ENCODE measurements at regions not wholly inside any gene's neighbourhood (a gene's known extent, or its start where the extent isn't known, plus 50 kb on each side); places are given as distances from the start of the nearest gene placed in this dataset.

- peaks cover 0 to 11% (median 10%) of the 10 kb centered on the region in 3 donors for H3K9me3 Mint-ChIP-seq
- 74% methylated on average over 2 of the region's 7 CpGs for WGBS (ENCODE audit: insufficient coverage)
These were observed 610.7 kb downstream of the PLPP3 start for GRCh38 chr1:55968661-55969060.

GRCh38 chr1:55965981-55966461 is 613.3 kb downstream of the PLPP3 start:
- Mint-ChIP-seq H3K4me1 (no peaks in the 10 kb centered on the region), H3K4me3 (no peak overlapping the region), H3K27ac (no peak overlapping the region), H3K36me3 (no peaks in the 10 kb centered on the region), H3K27me3 (peaks cover 4 to 7% of the 10 kb centered on the region in 2 donors), H3K9me3 (peaks cover 0 to 11% (median 0%) of the 10 kb centered on the region in 3 donors)
- CTCF ChIA-PET, result no interaction called here
- H3K27me3 ChIP-seq (replicated peaks in 1 of 2; ENCODE audit: control insufficient read depth in 2 of 2, extremely low read depth in 1 of 2, insufficient read depth in 2 of 2, low read length in 1 of 2), result no peaks in the 10 kb centered on the region
- H3K27ac ChIP-seq (ENCODE audit: low read length), result no peak overlapping the region
- H3K36me3 ChIP-seq (ENCODE audit: control insufficient read depth in 2 of 2, extremely low read depth in 1 of 2, insufficient read depth in 1 of 2, low read length in 1 of 2), result no peaks in the 10 kb centered on the region
- ATAC-seq (replicated peaks in 1 of 4), result no peak
- no peak overlapping the region for H3K4me3 ChIP-seq (ENCODE audit: control insufficient read depth in 1 of 2, extremely low read depth in 1 of 2, low read length in 1 of 2)
- H3K9me3 ChIP-seq, result no peaks in the 10 kb centered on the region
- no peaks in the 10 kb centered on the region for H3K4me1 ChIP-seq (ENCODE audit: control insufficient read depth in 1 of 2, extremely low read depth in 1 of 2, insufficient read depth in 2 of 2, low read length in 2 of 2)
- 6% methylated on average over 4 of the region's 5 CpGs for WGBS (ENCODE audit: insufficient coverage)
- POLR2A ChIA-PET, result no interaction called here
- no peak for DNase-seq

More at GRCh38 chr1:55968661-55969060, 610.7 kb downstream of the PLPP3 start:
- ChIA-PET CTCF (no interaction called here), POLR2A (no interaction called here)
- no peaks in the 10 kb centered on the region for H3K36me3 ChIP-seq (ENCODE audit: control insufficient read depth in 2 of 2, extremely low read depth in 1 of 2, insufficient read depth in 1 of 2, low read length in 1 of 2)
- Mint-ChIP-seq H3K36me3 (no peaks in the 10 kb centered on the region), H3K27ac (no peak overlapping the region), H3K27me3 (peaks cover 7% of the 10 kb centered on the region in 2 donors), H3K4me1 (no peaks in the 10 kb centered on the region), H3K4me3 (no peak overlapping the region)
- ATAC-seq (replicated peaks in 1 of 4) (no peak), DNase-seq (no peak)
- no peaks in the 10 kb centered on the region for H3K4me1 ChIP-seq (ENCODE audit: control insufficient read depth in 1 of 2, extremely low read depth in 1 of 2, insufficient read depth in 2 of 2, low read length in 2 of 2)
- no peaks in the 10 kb centered on the region for H3K27me3 ChIP-seq (replicated peaks in 1 of 2; ENCODE audit: control insufficient read depth in 2 of 2, extremely low read depth in 1 of 2, insufficient read depth in 2 of 2, low read length in 1 of 2)
- H3K4me3 ChIP-seq (ENCODE audit: control insufficient read depth in 1 of 2, extremely low read depth in 1 of 2, low read length in 1 of 2), result no peak overlapping the region
- H3K27ac ChIP-seq (ENCODE audit: low read length), result no peak overlapping the region
- no peaks in the 10 kb centered on the region for H3K9me3 ChIP-seq

- Histone ChIP-seq H3K4me3 (ENCODE audit: control insufficient read depth in 1 of 2, extremely low read depth in 1 of 2, low read length in 1 of 2) (no peak overlapping the region), H3K9me3 (no peaks in the 10 kb centered on the region), H3K27ac (ENCODE audit: low read length) (no peak overlapping the region), H3K27me3 (replicated peaks in 1 of 2; ENCODE audit: control insufficient read depth in 2 of 2, extremely low read depth in 1 of 2, insufficient read depth in 2 of 2, low read length in 1 of 2) (no peaks in the 10 kb centered on the region), H3K4me1 (ENCODE audit: control insufficient read depth in 1 of 2, extremely low read depth in 1 of 2, insufficient read depth in 2 of 2, low read length in 2 of 2) (no peaks in the 10 kb centered on the region), H3K36me3 (ENCODE audit: control insufficient read depth in 2 of 2, extremely low read depth in 1 of 2, insufficient read depth in 1 of 2, low read length in 1 of 2) (no peaks in the 10 kb centered on the region)
- Mint-ChIP-seq H3K4me1 (no peaks in the 10 kb centered on the region), H3K4me3 (no peak overlapping the region), H3K27ac (no peak overlapping the region), H3K9me3 (peaks cover 0 to 11% (median 0%) of the 10 kb centered on the region in 3 donors), H3K36me3 (no peaks in the 10 kb centered on the region), H3K27me3 (peaks cover 0 to 2% of the 10 kb centered on the region in 2 donors)
- ATAC-seq (replicated peaks in 1 of 4) (no peak), DNase-seq (no peak)
- 73% methylated on average over 1 of the region's 2 CpGs for WGBS (ENCODE audit: insufficient coverage)
- ChIA-PET CTCF (no interaction called here), POLR2A (no interaction called here)
These were observed 616.9 kb downstream of the PLPP3 start for GRCh38 chr1:55962472-55962871.

GRCh38 chr1:55959136-55959548 is 620.2 kb downstream of the PLPP3 start:
- no peak for ATAC-seq (replicated peaks in 1 of 4)
- Histone ChIP-seq H3K27ac (ENCODE audit: low read length) (no peak overlapping the region), H3K4me1 (ENCODE audit: control insufficient read depth in 1 of 2, extremely low read depth in 1 of 2, insufficient read depth in 2 of 2, low read length in 2 of 2) (no peaks in the 10 kb centered on the region), H3K9me3 (no peaks in the 10 kb centered on the region), H3K27me3 (replicated peaks in 1 of 2; ENCODE audit: control insufficient read depth in 2 of 2, extremely low read depth in 1 of 2, insufficient read depth in 2 of 2, low read length in 1 of 2) (no peaks in the 10 kb centered on the region), H3K36me3 (ENCODE audit: control insufficient read depth in 2 of 2, extremely low read depth in 1 of 2, insufficient read depth in 1 of 2, low read length in 1 of 2) (no peaks in the 10 kb centered on the region), H3K4me3 (ENCODE audit: control insufficient read depth in 1 of 2, extremely low read depth in 1 of 2, low read length in 1 of 2) (no peak overlapping the region)
- 40% methylated on average over 1 of the region's 3 CpGs for WGBS (ENCODE audit: insufficient coverage)
- Mint-ChIP-seq H3K27ac (no peak overlapping the region), H3K36me3 (no peaks in the 10 kb centered on the region), H3K9me3 (peaks cover 0 to 10% (median 0%) of the 10 kb centered on the region in 3 donors), H3K27me3 (peaks cover 0 to 2% of the 10 kb centered on the region in 2 donors), H3K4me3 (no peak overlapping the region), H3K4me1 (no peaks in the 10 kb centered on the region)
- POLR2A ChIA-PET, result no interaction called here
- CTCF ChIA-PET, result no interaction called here
- DNase-seq, result no peak

GRCh38 chr1:55958498-55958897 is 620.9 kb downstream of the PLPP3 start:
- H3K27me3 ChIP-seq (replicated peaks in 1 of 2; ENCODE audit: control insufficient read depth in 2 of 2, extremely low read depth in 1 of 2, insufficient read depth in 2 of 2, low read length in 1 of 2), result no peaks in the 10 kb centered on the region
- Mint-ChIP-seq H3K27ac (no peak overlapping the region), H3K9me3 (peaks cover 0 to 10% (median 0%) of the 10 kb centered on the region in 3 donors), H3K4me3 (no peak overlapping the region), H3K27me3 (peaks cover 0 to 2% of the 10 kb centered on the region in 2 donors), H3K4me1 (no peaks in the 10 kb centered on the region), H3K36me3 (no peaks in the 10 kb centered on the region)
- WGBS (ENCODE audit: insufficient coverage), result 50% methylated on average over 1 of the region's 2 CpGs
- H3K4me1 ChIP-seq (ENCODE audit: control insufficient read depth in 1 of 2, extremely low read depth in 1 of 2, insufficient read depth in 2 of 2, low read length in 2 of 2), result no peaks in the 10 kb centered on the region
- ATAC-seq (replicated peaks in 1 of 4) (no peak), DNase-seq (no peak)
- ChIA-PET CTCF (no interaction called here), POLR2A (no interaction called here)
- no peaks in the 10 kb centered on the region for H3K36me3 ChIP-seq (ENCODE audit: control insufficient read depth in 2 of 2, extremely low read depth in 1 of 2, insufficient read depth in 1 of 2, low read length in 1 of 2)
- H3K4me3 ChIP-seq (ENCODE audit: control insufficient read depth in 1 of 2, extremely low read depth in 1 of 2, low read length in 1 of 2), result no peak overlapping the region
- H3K9me3 ChIP-seq, result no peaks in the 10 kb centered on the region
- H3K27ac ChIP-seq (ENCODE audit: low read length), result no peak overlapping the region

- no peaks in the 10 kb centered on the region for H3K36me3 ChIP-seq (ENCODE audit: control insufficient read depth in 2 of 2, extremely low read depth in 1 of 2, insufficient read depth in 1 of 2, low read length in 1 of 2)
- no peaks in the 10 kb centered on the region for H3K27me3 ChIP-seq (replicated peaks in 1 of 2; ENCODE audit: control insufficient read depth in 2 of 2, extremely low read depth in 1 of 2, insufficient read depth in 2 of 2, low read length in 1 of 2)
- POLR2A ChIA-PET, result no interaction called here
- H3K4me3 Mint-ChIP-seq, result no peak overlapping the region
- H3K27ac ChIP-seq (ENCODE audit: low read length), result no peak overlapping the region
- H3K27me3 Mint-ChIP-seq, result peaks cover 0 to 3% of the 10 kb centered on the region in 2 donors
- CTCF ChIA-PET, result no interaction called here
- DNase-seq (no peak), ATAC-seq (replicated peaks in 1 of 4) (no peak)
- no peaks in the 10 kb centered on the region for H3K36me3 Mint-ChIP-seq
- no peak overlapping the region for H3K4me3 ChIP-seq (ENCODE audit: control insufficient read depth in 1 of 2, extremely low read depth in 1 of 2, low read length in 1 of 2)
- H3K9me3 ChIP-seq, result no peaks in the 10 kb centered on the region
- H3K4me1 ChIP-seq (ENCODE audit: control insufficient read depth in 1 of 2, extremely low read depth in 1 of 2, insufficient read depth in 2 of 2, low read length in 2 of 2), result no peaks in the 10 kb centered on the region
- no peak overlapping the region for H3K27ac Mint-ChIP-seq
- no peaks in the 10 kb centered on the region for H3K4me1 Mint-ChIP-seq
- peaks cover 0 to 5% (median 0%) of the 10 kb centered on the region in 3 donors for H3K9me3 Mint-ChIP-seq
These were observed 622.1 kb downstream of the PLPP3 start for GRCh38 chr1:55957276-55957675.

- Histone ChIP-seq H3K4me3 (ENCODE audit: control insufficient read depth in 1 of 2, extremely low read depth in 1 of 2, low read length in 1 of 2) (no peak overlapping the region), H3K4me1 (ENCODE audit: control insufficient read depth in 1 of 2, extremely low read depth in 1 of 2, insufficient read depth in 2 of 2, low read length in 2 of 2) (no peaks in the 10 kb centered on the region), H3K36me3 (ENCODE audit: control insufficient read depth in 2 of 2, extremely low read depth in 1 of 2, insufficient read depth in 1 of 2, low read length in 1 of 2) (no peaks in the 10 kb centered on the region), H3K27me3 (replicated peaks in 1 of 2; ENCODE audit: control insufficient read depth in 2 of 2, extremely low read depth in 1 of 2, insufficient read depth in 2 of 2, low read length in 1 of 2) (no peaks in the 10 kb centered on the region), H3K27ac (ENCODE audit: low read length) (no peak overlapping the region), H3K9me3 (no peaks in the 10 kb centered on the region)
- ChIA-PET CTCF (no interaction called here), POLR2A (no interaction called here)
- no peak overlapping the region for H3K27ac Mint-ChIP-seq
- peaks cover 0 to 5% (median 0%) of the 10 kb centered on the region in 3 donors for H3K9me3 Mint-ChIP-seq
- ATAC-seq (replicated peaks in 1 of 4) (no peak), DNase-seq (no peak)
- WGBS (ENCODE audit: insufficient coverage), result 87% methylated on average over 8 of the region's 12 CpGs
- H3K27me3 Mint-ChIP-seq, result peaks cover 0 to 2% of the 10 kb centered on the region in 2 donors
- H3K4me3 Mint-ChIP-seq, result no peak overlapping the region
- no peaks in the 10 kb centered on the region for H3K4me1 Mint-ChIP-seq
- no peaks in the 10 kb centered on the region for H3K36me3 Mint-ChIP-seq
These were observed 624.2 kb downstream of the PLPP3 start for GRCh38 chr1:55955016-55955621.
